ENCODE measurements at regions not wholly inside any gene's neighbourhood (a gene's known extent, or its start where the extent isn't known, plus 50 kb on each side); places are given as distances from the start of the nearest gene placed in this dataset.

DNA sequence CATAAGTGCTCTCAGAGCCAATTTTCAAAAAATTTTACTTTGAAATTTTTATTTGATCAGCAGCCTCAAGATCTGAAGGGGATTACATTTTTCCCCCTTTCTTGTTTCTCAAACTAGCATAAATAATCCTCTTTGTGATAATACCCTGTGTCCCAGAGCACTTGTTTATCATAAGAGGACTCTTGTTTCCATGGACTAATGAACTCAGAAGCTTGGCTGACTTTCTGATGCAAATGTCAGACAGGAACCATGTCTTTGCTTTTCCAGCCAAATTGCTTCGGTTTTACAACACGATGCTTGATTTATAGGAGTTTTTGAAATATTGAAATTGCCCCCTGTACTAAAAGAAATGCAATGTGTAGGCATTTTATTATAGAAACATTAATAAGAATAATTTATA lies 859.3 kb upstream of the LCORL start:
- no peak for DNase-seq (ENCODE audit: low read depth)

GRCh38 chr4:18878561-18878960 lies 857.0 kb upstream of the LCORL start:
- no peak for DNase-seq (ENCODE audit: low read depth)

DNA sequence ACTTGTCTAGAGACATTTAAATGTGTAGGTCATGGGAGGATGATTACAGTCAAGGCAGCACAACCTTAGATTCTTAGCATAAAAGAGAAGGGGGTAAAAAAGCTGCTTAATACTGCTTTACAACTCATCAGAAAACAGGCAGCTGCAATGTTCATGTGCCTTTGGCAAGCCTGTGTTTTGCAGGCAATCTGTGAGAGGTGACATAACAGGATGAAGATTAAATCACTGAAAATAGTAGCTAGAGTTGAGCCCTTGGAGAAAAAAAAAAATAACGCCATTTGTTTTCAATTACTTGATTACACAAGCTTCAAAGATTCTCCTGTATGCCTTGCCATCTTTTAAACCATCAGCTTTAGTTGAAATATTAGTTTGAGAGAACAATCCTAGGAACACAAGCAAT lies 847.6 kb upstream of the LCORL start:
- DNase-seq (ENCODE audit: low read depth), result no peak

- no peak for DNase-seq (ENCODE audit: low read depth)
These were observed 839.4 kb upstream of the LCORL start for GRCh38 chr4:18860836-18861530.

DNA sequence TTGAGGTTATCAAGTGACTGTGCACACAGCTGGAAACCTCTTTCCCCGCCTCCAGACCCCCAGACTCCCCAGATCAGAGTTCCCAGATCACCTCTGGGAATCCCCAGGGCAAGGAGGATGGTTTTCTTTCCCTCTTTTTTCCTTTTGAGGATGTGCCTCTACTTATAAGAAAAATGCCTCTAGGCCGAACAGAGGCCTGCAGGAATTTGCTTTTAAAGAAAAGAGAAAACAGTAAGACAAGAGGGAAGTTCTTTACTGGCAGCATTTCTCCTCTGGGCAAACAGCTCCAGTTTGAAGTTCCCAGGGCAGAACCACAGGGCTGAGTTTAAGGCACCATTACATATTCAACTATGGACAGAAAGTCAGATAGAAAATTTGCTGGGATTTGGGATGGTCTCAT lies 837.9 kb upstream of the LCORL start:
- DNase-seq (ENCODE audit: low read depth), result no peak

GRCh38 chr4:18858229-18858922 lies 836.8 kb upstream of the LCORL start:
- no peak for DNase-seq (ENCODE audit: low read depth)

DNA sequence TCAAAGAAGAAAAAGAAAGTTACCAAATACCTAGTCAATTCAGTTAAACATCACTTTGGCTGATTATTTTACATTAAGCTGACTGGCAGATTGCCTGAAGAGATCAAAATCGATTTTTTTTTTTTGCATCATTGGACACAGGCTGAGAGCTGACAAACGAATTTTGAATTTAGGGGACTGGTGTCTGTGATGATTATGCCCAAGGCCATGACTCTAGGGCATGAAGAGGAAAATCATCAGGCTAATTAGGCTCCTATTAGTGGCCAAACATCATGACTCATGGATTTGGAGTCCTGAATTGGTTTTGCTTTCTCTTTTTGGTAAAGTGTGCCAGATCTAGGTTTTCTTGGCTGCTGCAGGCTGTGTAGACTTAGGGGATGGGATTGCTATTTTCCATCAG lies 829.3 kb upstream of the LCORL start:
- DNase-seq (ENCODE audit: low read depth), result no peak

DNA sequence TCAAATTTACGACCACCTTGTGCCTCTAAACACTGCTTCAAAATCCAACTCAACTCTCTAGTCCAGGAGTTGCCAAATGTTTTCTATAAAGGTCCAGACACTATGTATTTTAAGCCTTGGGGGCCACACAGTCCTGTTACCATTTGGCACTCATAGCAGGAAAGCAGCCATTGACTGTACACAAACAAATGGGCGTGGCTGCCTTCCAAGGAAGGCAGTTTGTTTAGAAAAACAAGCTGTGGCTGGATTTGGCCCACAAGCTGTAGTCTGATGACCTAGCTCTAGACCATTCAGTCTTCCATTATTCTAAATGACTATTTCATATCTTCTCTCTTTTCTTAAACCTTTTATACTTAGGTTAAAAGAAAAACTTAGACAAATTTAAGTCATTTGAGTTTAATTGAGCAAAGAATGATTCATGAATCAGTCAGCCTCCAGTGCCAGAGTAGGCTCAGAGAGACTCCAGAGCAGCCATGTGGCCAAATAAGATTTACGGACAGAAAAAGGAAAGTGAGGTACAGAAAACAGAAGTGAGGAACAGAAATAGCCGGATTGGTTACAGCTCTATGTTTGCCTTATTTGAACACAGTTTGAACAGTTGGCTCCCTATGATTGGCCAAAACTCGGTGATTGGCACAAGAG lies 825.8 kb upstream of the LCORL start:
- no peak for DNase-seq (ENCODE audit: low read depth)

DNA sequence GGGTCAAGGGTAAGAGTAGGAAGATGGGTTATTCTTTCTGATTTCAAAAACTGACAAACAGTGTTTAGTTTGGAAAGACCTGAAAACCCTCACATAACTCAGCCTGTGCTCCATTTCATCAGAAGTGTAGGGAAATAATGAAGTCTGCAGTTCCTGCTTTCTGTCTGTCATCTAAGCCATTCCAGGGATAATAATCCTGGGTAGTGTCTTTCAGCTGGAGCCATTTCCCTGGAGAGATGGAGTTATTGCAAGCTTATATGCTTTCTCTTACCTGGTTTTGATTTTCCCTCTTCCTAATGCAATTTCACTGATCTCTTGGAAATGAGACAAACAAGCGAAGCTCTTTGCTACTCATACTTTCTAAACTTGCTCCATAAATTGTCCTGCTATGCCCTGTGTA lies 824.8 kb upstream of the LCORL start:
- DNase-seq (ENCODE audit: low read depth), result no peak

DNA sequence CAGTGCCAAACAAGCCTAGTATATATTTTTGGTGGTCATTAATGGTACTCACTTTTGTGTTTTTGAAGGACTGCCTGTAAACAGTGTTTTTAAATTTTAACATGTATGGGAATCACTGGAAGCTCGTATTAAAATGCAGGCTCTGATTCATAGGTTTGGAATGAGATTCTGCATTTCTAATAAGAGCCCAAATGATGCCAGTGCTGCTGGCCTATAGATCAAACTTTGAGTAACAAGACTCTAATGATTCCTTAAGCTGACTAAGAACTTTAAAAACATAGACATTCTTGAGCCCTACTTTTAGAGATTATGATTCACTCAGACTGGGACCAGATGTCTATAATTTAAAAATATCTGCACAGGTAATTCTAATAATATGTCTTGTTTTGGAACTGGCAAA lies 823.2 kb upstream of the LCORL start:
- DNase-seq (ENCODE audit: low read depth), result no peak

- no peak for DNase-seq (ENCODE audit: low read depth)
These were observed 820.9 kb upstream of the LCORL start for GRCh38 chr4:18842431-18842830.

- DNase-seq (ENCODE audit: low read depth), result no peak
These were observed 818.9 kb upstream of the LCORL start for GRCh38 chr4:18840481-18840880.

DNA sequence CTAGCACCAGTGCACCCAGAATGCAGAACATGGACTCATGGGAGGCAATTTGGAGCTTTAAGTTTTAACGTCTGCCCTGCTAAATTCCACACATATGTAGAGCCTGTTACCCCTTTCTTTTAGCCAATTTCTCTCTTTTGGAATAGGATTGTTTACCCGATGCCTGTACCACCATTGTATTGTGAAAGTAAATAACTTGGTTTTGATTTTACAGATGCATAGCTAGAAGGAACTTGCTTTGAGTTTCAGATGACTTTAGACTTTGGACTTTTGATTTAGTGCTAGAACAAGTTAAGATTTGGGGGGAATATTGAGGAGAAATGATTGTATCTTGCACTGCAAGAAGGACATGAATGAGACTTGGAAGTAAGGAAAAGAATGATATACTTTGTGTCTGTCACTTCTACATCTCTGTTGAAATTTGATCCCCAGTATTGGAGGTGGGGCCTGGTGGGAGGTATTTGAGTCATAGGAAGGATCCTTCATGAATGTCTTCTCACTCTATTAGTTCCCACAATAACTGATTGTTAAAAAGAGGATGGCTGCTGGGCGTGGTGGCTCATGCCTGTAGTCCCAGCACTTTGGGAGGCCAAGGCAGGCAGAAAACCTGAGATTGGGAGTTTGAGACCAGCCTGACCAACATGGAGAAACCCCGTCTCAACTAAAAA lies 794.8 kb upstream of the LCORL start:
- no peak for DNase-seq (ENCODE audit: low read depth)

GRCh38 chr4:18815779-18816173 lies 794.2 kb upstream of the LCORL start:
- DNase-seq (ENCODE audit: low read depth), result no peak

GRCh38 chr4:18815081-18815778 lies 793.7 kb upstream of the LCORL start:
- DNase-seq (ENCODE audit: low read depth), result no peak

- no peak for DNase-seq (ENCODE audit: low read depth)
These were observed 792.2 kb upstream of the LCORL start for GRCh38 chr4:18813771-18814170.

- no peak for DNase-seq (ENCODE audit: low read depth)
These were observed 791.5 kb upstream of the LCORL start for GRCh38 chr4:18813055-18813454.

DNA sequence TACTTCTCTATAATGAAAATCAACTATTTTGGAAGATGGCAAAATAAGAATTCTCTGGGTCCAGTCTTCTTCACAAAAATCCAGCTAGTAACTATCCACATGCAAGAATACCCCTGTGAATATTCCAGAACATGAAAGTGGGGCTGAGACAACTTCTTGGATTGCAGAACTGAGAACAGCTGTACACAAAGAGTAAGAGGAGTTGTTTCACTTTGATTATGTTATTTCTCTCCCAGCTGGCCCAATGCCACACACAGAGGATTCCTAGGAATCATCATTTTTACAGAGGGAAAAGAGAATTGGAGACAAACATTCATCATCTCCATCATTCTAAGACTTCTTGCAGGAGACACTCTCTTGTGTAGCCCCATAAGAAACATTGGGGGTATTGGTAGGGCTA lies 782.2 kb upstream of the LCORL start:
- no peak for DNase-seq (ENCODE audit: low read depth)

DNA sequence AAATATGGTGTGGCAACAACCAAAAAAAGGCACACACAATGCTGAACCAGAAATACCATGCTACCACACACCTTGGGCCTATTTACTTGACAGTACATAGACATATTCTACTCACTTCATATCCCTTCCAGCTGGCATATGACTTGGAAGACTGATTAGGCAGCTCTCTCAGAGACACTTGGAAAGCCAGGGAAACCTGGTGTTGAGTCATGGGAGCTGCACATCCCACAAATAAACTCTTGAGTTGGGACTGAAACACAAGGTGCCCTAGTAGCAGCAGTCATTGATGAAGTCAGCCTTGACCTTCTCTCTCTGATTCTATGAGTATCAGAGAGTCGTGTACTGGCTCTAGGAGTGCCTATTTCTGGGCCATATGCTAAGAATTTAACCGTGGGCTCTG lies 776.6 kb upstream of the LCORL start:
- no peak for DNase-seq (ENCODE audit: low read depth)

GRCh38 chr4:18795794-18796193 lies 774.2 kb upstream of the LCORL start:
- DNase-seq (ENCODE audit: low read depth), result no peak

DNA sequence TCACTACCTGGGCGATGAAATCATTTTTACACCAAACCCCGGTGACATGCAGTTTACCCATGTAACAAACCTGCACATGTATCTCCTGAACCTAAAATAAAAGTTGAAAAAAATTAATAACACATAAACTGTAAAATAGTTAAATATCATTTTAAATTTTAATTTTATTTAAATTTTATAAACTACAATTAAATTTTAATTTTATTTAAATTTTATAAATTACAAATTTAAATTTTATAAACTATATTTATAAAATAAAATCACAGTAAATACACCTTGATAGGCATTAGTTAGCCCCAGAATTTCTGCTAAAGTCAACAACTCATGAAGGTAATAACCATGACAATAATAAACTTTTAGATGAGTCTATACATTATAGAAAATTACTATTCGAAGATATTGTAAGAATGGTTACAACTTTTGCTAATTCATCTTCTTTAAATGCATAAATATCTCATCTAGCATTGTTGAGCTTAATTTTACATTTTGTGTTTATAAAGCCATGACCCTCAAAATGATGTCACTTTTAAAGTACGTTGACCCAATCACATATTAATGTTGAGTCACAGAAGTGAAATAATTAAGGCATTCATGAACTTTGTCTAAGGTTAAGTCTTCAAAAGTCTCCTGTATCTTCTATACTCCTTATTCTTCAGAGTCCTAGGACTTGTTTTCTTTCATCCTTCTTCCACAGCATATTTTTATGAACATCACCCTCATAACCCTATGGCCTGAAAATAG lies 755.8 kb upstream of the LCORL start:
- no peak for DNase-seq (ENCODE audit: low read depth)
